Gastroesophageal sphincter (tissue), 4 donors: ENCODE measurements at regions not wholly inside any gene's neighbourhood (a gene's known extent, or its start where the extent isn't known, plus 50 kb on each side); places are given as distances from the start of the nearest gene placed in this dataset.

ENCODE experiments used
- ATAC-seq: fragments of 150-250 bp; one replicate; pipeline ENCODE4 v1.9.1; 2016; ENCODE audit warnings: mild to moderate bottlenecking, moderate library complexity
- H3K27ac ChIP-seq, 4 donors: fragments of 200-600 bp; sonication (generic) in 3 of 4; 1 replicate in 3 of 4; 2 replicates in 1 of 4; pipeline ENCODE4 v1.5.1; 2016 to 2019
- H3K27me3 ChIP-seq: fragments of 200-600 bp; sonication (generic); one replicate; pipeline ENCODE4 v1.5.1; 2019
- H3K36me3 ChIP-seq, 2 donors: fragments of 200-600 bp; sonication (generic); one replicate each; pipeline ENCODE4 v1.5.1; 2019; ENCODE audit warnings: control low read depth in 1 of 2
- H3K4me1 ChIP-seq, 3 donors: fragments of 200-600 bp; sonication (generic); 1 replicate in 2 of 3; 2 replicates in 1 of 3; pipeline ENCODE4 v1.5.1; 2016 to 2019; ENCODE audit warnings: control low read depth in 2 of 3
- H3K4me3 ChIP-seq, 2 donors: fragments of 200-600 bp; sonication (generic); one replicate each; pipeline ENCODE4 v1.5.1; 2019; ENCODE audit warnings: mild to moderate bottlenecking in 1 of 2, moderate library complexity in 1 of 2
- H3K9me3 ChIP-seq, 3 donors: fragments of 200-600 bp; sonication (generic); one replicate each; pipeline ENCODE4 v1.5.1; 2017 to 2019; ENCODE audit warnings: control low read depth in 2 of 3
- EP300 ChIP-seq: sonication (generic); formaldehyde crosslinking; IDR thresholded peaks from one replicate; pipeline ENCODE4 v1.6.1; 2017; ENCODE audit warnings: antibody characterized with exemption, mild to moderate bottlenecking
- POLR2A ChIP-seq, 2 donors: fragments of 450-650 bp; IDR thresholded peaks; one replicate each; pipeline ENCODE4 v1.6.1; 2017; ENCODE audit warnings: antibody characterized with exemption in 2 of 2, mild to moderate bottlenecking in 2 of 2, moderate library complexity in 1 of 2
- POLR2AphosphoS5 ChIP-seq: sonication (generic); formaldehyde crosslinking; IDR thresholded peaks from one replicate; pipeline ENCODE4 v1.6.1; 2017; ENCODE audit warnings: antibody characterized with exemption
- WGBS, 2 donors: methylation state at CpG; one replicate each; pipeline ENCODE4 v1.1.5; 2018; ENCODE audit warnings: low coverage in 1 of 2; 5-methylcytosine and 5-hydroxymethylcytosine counted together
- TF ChIP-seq, protein P1 (sequence below), 4 experiments: fragments of 200-600 bp in 2 of 4; fragments of 450-650 bp in 2 of 4; sonication (generic) in 1 of 4; IDR thresholded peaks; one replicate each; pipeline ENCODE4 v1.5.1; 2017 to 2019; ENCODE audit warnings: antibody characterized with exemption in 4 of 4, mild to moderate bottlenecking in 2 of 4, moderate library complexity in 2 of 4

DNA sequence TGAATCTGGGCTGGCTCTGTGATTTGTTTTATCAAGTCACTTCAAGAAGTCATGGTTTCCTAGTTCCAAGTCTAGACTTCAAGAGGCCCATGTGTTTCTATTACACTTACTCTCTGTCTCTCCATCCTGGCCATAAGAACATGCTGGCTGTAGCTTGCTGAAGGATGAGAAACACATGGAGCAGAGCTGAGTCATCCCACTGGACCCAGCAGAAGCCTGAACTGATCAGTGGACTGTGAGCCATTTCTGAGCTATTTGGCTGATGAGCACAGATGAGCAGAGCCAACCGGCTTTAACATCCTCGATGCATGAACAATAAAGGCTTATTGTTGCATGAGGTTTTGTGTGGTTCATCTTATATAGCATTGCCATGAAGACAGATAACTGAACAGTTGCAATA is 290.6 kb upstream of the BOD1L1 start:
- TF ChIP-seq POLR2A (IDR thresholded peaks at IDR 0.05) (no peak), EP300 (no peak), POLR2AphosphoS5 (peak; percentile 10)
- TF ChIP-seq, protein P1, sequence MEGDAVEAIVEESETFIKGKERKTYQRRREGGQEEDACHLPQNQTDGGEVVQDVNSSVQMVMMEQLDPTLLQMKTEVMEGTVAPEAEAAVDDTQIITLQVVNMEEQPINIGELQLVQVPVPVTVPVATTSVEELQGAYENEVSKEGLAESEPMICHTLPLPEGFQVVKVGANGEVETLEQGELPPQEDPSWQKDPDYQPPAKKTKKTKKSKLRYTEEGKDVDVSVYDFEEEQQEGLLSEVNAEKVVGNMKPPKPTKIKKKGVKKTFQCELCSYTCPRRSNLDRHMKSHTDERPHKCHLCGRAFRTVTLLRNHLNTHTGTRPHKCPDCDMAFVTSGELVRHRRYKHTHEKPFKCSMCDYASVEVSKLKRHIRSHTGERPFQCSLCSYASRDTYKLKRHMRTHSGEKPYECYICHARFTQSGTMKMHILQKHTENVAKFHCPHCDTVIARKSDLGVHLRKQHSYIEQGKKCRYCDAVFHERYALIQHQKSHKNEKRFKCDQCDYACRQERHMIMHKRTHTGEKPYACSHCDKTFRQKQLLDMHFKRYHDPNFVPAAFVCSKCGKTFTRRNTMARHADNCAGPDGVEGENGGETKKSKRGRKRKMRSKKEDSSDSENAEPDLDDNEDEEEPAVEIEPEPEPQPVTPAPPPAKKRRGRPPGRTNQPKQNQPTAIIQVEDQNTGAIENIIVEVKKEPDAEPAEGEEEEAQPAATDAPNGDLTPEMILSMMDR (IDR thresholded peaks at IDR 0.05), result no peak
- H3K36me3 ChIP-seq, result no peaks in the 10 kb centered on the region
- H3K4me3 ChIP-seq, result no peak overlapping the region
- H3K27ac ChIP-seq, result no peak overlapping the region
- H3K4me1 ChIP-seq, result no peaks in the 10 kb centered on the region
- H3K27me3 ChIP-seq, result no peaks in the 10 kb centered on the region
- WGBS, 2 donors, result 39 to 54% methylated on average over 2 of the region's 2 CpGs
- peak; percentile 71 for ATAC-seq
- H3K9me3 ChIP-seq, result no peaks in the 10 kb centered on the region

DNA sequence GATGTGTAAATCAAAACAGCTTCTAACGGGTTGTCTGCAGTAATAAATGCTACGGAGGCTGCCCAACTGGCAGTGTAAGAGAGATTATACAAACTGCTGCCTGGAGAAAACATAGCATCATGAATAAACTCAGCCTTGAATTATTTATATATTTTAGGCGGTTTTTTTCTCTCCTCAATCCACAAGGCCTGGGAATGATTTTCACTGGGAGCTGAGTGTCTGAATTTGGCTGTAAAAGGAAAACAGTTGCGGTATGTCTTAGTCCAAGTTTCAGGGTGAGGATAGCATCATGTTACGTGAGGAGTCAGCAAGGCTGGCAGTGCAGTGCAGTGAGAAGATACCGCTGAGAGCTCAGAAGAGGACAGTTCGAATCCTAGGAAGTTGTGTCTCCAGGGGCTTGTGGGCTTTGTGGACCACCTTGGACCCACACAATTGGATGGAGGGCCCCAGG is 291.5 kb upstream of the BOD1L1 start:
- peak overlapping the region in 2 of 4 donors; percentile 22 to 38 for H3K27ac ChIP-seq
- no peak for ATAC-seq

DNA sequence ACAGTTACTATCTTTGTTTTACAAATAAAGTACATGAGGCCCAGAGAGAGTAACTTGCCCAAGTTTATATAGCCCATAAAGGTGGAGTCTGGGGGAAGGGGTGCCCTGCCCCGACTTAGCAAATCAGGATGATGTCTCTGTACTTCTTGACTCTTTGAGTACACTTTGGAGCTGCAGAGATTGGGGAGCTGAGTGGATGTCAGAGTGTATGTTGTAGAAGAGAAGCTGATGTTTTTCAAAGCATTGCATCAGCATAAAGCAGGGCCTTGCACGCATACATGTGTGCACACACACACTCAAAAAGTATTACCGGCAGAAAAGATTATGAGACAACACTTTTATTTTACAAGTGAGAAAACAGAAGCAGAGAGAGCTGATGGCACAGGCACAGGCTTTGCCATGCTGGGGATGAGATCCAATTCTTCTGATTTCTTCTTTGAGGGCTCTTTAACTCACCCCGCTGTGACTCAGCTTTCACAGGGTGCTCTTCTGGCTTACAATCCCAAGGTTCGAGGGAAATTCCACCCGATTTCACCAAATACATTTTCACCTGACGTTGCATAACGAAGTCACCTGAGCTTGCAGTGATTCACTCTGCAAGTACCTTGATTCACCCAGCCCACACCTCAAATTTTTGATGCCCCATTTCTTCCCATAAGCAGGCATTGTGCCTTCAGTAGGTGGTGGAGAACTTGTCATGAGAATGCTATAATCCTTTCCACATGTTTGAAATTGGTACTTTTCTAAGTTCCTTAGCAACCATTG is 292.8 kb upstream of the BOD1L1 start:
- no peaks in the 10 kb centered on the region for H3K36me3 ChIP-seq
- no peak overlapping the region for H3K27ac ChIP-seq
- H3K4me1 ChIP-seq, result no peaks in the 10 kb centered on the region
- TF ChIP-seq, protein P1 (IDR thresholded peaks at IDR 0.05), result no peak
- no peak for TF ChIP-seq POLR2AphosphoS5
- TF ChIP-seq POLR2A (IDR thresholded peaks at IDR 0.05), result no peak
- TF ChIP-seq EP300, result no peak
- ATAC-seq, result no peak
- no peaks in the 10 kb centered on the region for H3K27me3 ChIP-seq
- H3K4me3 ChIP-seq, result no peak overlapping the region
- H3K9me3 ChIP-seq, result no peaks in the 10 kb centered on the region
- 84 to 85% methylated on average over 8 of the region's 8 CpGs for WGBS, 2 donors

More for the DNA sequence above, 291.5 kb upstream of the BOD1L1 start:
- TF ChIP-seq, protein P1 (IDR thresholded peaks at IDR 0.05), result no peak
- no peak for TF ChIP-seq POLR2AphosphoS5
- TF ChIP-seq EP300, result no peak
- TF ChIP-seq POLR2A (IDR thresholded peaks at IDR 0.05), result no peak
- H3K4me1 ChIP-seq, result no peaks in the 10 kb centered on the region
- no peak overlapping the region for H3K4me3 ChIP-seq
- WGBS, 2 donors, result 49 to 72% methylated on average over 2 to 7 of the region's 7 CpGs
- H3K27me3 ChIP-seq, result no peaks in the 10 kb centered on the region
- no peaks in the 10 kb centered on the region for H3K9me3 ChIP-seq
- no peaks in the 10 kb centered on the region for H3K36me3 ChIP-seq

DNA sequence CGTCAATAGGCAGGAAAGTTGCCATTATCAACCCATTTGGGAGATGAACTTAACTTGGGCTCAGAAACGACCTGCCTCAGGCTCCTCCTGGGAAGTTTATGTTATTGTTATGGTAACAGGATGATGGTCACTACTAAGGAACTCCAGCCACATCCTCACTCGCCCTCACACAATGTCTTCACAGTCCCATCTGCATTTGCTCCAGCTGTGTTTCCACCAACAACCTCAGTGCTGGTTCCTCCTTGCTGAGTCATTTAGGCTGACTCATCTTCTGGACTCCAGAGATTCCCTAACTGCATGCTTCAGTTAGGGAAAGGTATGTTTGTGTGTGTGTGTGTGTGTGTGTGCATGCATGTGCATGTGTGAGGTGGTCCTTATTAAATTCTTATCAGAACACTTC is 293.4 kb upstream of the BOD1L1 start:
- TF ChIP-seq POLR2AphosphoS5, result peak; percentile 25
- TF ChIP-seq, protein P1 (IDR thresholded peaks at IDR 0.05), result no peak
- TF ChIP-seq POLR2A (IDR thresholded peaks at IDR 0.05), result no peak
- TF ChIP-seq EP300, result no peak

DNA sequence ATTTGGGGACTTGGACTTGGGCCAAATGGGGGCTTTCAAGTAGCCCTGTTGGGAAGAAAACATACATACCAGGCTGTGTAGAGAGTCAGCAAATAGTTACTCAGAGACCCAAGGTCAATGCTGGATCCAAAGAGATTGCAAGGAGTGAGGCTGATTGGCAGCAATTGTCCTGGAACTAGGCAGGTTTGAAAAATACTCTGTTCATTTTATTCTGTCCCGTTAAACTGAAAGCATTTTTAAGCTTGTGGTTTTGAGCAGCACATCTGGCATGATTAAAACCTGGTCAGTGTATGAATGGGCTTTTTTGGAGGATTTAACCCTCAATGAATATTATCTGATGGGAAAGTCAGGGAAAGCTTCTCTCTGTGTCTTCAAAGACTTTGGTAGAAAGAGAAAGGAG is 294.3 kb upstream of the BOD1L1 start:
- WGBS, 2 donors, result 25% methylated on average over 1 of the region's 1 CpG
- TF ChIP-seq POLR2AphosphoS5 (no peak), POLR2A (IDR thresholded peaks at IDR 0.05) (no peak), EP300 (no peak)
- TF ChIP-seq, protein P1 (IDR thresholded peaks at IDR 0.05), result no peak
- Histone ChIP-seq H3K4me3 (no peak overlapping the region), H3K36me3 (no peaks in the 10 kb centered on the region), H3K27me3 (no peaks in the 10 kb centered on the region), H3K4me1 (no peaks in the 10 kb centered on the region), H3K9me3 (no peaks in the 10 kb centered on the region), H3K27ac (no peak overlapping the region)
- no peak for ATAC-seq

More for the DNA sequence above, 293.4 kb upstream of the BOD1L1 start:
- Histone ChIP-seq H3K27ac (no peak overlapping the region), H3K9me3 (no peaks in the 10 kb centered on the region), H3K4me1 (no peaks in the 10 kb centered on the region), H3K27me3 (no peaks in the 10 kb centered on the region), H3K4me3 (no peak overlapping the region), H3K36me3 (no peaks in the 10 kb centered on the region)
- 22 to 25% methylated on average over 2 to 3 of the region's 3 CpGs for WGBS, 2 donors
- peak; percentile 79 for ATAC-seq
